A172 (cell line): ENCODE measurements at regions not wholly inside any gene's neighbourhood (a gene's known extent, or its start where the extent isn't known, plus 50 kb on each side); places are given as distances from the start of the nearest gene placed in this dataset.
"Not testable (repeated sequence)": the region's sequence is repeated elsewhere in the genome, so short reads cannot be mapped to it uniquely, and the experiment has no call there.

Experiments used
- DNase-seq: peaks from one replicate; pipeline ENCODE4 v3.0.0-alpha.2; 2015; ENCODE audit warnings: low spot score

GRCh38 chr4:140249351-140249750 lies 95.4 kb upstream of the MAML3 start:
- DNase-seq: no peak

GRCh38 chr4:140247237-140247636 lies 93.3 kb upstream of the MAML3 start:
- DNase-seq: no peak

DNA sequence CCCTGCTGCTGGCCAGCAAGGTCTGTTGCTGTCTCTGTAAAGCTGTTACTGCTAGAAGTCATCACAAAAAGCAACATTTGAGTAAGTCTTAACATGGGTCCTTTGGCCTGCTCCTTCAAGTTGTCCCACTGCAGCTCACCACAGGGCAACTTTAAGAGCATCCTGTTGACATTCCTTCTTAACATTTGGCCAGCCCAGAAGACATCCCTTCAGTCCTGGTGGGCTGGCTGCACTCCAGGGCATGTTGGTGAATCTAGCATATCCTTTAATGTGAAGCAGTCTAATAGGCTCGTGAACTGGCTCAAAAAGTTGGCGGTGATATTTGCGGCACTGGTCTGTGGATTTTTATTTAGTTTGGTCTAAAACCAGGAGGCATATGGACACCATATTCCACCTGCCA lies 92.2 kb upstream of the MAML3 start:
- no peak for DNase-seq

GRCh38 chr4:140244328-140244727 lies 90.3 kb upstream of the MAML3 start:
- no peak for DNase-seq

- DNase-seq: peak; percentile 36
These were observed 89.3 kb upstream of the MAML3 start for GRCh38 chr4:140243278-140243753.

- DNase-seq: no peak
These were observed 88.6 kb upstream of the MAML3 start for GRCh38 chr4:140242357-140243277.

- no peak for DNase-seq
These were observed 86.3 kb upstream of the MAML3 start for GRCh38 chr4:140240237-140240636.

DNA sequence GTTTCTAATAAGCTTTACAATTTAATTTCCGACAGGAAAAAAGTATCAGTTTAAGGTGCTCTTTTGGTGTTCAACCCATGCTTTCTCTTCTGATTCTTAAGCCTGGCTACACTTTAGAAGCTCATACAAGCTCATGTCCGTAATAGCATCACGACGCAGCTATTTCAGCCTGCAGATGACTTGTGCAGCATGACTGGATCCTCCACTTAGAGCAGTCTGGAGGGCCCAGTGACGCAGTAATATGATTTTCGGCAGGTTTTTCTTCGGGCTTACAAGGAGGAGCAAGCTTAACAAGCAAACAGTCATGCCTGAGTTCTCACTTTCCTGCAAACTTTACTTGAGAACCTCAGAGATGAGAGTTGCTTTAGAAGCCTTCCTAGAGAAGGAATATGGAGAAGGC lies 85.3 kb upstream of the MAML3 start:
- no peak for DNase-seq

- no peak for DNase-seq
These were observed 84.5 kb upstream of the MAML3 start for GRCh38 chr4:140238351-140239056.

GRCh38 chr4:140237616-140238350 lies 83.8 kb upstream of the MAML3 start:
- peak; percentile 57 for DNase-seq

GRCh38 chr4:140236654-140237169 lies 82.7 kb upstream of the MAML3 start:
- DNase-seq: no peak

DNA sequence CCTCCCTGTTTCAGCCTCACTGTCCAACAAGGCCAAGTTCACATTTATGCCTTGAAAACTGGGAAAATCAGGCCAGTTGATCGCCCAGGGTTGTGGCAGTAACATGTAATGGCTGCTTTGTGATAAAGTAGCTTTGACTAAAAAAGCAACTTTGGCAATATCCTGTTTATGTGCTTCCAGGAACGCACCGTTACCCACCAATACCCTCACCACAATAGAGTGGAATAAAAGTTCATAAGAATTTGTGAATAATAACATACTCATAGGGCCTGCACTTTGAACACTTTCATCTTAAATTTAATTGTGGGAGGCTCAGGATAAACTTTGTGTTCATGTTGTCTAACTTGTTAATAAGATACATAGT lies 80.7 kb upstream of the MAML3 start:
- DNase-seq: no peak

GRCh38 chr4:140233791-140234696 lies 80.1 kb upstream of the MAML3 start:
- DNase-seq: peak; percentile 65

DNA sequence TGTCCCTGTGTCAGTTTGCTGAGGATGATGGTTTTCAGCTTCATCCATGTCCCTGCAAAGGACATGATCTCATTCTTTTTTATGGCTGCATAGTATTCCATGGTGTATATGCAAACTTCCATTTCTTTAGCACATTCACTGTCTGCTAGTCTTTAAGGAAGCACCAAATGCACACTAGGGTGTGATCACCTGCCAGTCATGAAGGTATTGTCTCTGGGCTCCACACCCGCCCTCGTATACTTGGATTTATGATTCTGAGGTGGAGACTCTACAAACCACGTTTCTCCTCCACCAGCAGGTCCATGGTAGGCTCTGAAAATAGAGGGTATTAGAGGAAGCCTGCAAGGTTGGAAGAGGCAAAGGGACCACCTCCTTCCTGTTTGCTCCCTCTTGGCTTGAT lies 75.9 kb upstream of the MAML3 start:
- DNase-seq: no peak

GRCh38 chr4:140227286-140227685 lies 73.3 kb upstream of the MAML3 start:
- DNase-seq: no peak

- no peak for DNase-seq
These were observed 69.2 kb upstream of the MAML3 start for GRCh38 chr4:140223056-140223810.

- DNase-seq: peak; percentile 39
These were observed 68.2 kb upstream of the MAML3 start for GRCh38 chr4:140222171-140222570.

- no peak for DNase-seq
These were observed 66.1 kb upstream of the MAML3 start for GRCh38 chr4:140220058-140220457.

- DNase-seq: no peak
These were observed 65.6 kb upstream of the MAML3 start for GRCh38 chr4:140219567-140219966.

DNA sequence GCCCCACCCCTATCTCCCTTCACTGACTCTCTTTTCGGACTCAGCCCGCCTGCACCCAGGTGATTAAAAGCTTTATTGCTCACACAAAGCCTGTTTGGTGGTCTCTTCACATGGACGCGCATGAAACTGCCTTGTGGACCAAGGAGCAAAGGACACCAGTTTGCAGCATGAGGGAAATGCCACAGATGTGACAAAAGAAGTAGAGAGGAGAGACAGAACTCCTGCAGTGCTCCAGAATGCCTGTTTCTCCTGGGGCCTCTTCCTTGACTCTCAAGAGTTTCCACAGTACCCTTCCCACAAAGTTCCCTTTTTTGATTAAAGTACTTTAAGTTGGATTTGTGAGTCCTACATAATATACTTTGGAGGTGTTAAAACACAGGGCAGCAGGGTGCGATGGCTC lies 65.1 kb upstream of the MAML3 start:
- not testable (repeated sequence) for DNase-seq
